ENCODE measurements at regions not wholly inside any gene's neighbourhood (a gene's known extent, or its start where the extent isn't known, plus 50 kb on each side); places are given as distances from the start of the nearest gene placed in this dataset.

DNA sequence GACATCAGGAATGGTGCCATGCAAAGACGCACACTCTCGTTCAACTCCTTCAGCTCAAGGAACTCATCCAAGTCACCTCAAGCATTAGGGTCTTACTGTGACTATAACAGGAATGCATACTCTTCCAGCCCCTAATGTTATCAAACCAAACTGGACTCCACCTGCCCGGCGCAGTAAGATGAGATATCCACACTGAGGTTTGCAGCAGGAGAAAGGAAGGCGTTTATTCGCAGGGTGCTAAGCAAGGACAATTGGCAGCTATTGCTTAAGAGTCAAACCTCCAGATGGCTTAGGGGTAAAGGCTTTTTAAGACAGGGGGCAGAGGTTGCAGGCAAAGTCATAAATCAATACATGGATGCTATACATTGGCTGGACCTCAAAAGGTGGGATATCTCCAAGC is 159.4 kb upstream of the TAB2 start:
- TF ChIP-seq, protein P1, sequence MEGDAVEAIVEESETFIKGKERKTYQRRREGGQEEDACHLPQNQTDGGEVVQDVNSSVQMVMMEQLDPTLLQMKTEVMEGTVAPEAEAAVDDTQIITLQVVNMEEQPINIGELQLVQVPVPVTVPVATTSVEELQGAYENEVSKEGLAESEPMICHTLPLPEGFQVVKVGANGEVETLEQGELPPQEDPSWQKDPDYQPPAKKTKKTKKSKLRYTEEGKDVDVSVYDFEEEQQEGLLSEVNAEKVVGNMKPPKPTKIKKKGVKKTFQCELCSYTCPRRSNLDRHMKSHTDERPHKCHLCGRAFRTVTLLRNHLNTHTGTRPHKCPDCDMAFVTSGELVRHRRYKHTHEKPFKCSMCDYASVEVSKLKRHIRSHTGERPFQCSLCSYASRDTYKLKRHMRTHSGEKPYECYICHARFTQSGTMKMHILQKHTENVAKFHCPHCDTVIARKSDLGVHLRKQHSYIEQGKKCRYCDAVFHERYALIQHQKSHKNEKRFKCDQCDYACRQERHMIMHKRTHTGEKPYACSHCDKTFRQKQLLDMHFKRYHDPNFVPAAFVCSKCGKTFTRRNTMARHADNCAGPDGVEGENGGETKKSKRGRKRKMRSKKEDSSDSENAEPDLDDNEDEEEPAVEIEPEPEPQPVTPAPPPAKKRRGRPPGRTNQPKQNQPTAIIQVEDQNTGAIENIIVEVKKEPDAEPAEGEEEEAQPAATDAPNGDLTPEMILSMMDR (conservative IDR thresholded peaks at IDR 0.05; ENCODE audit: low read length) = no peak
- no peak for TF ChIP-seq EZH2phosphoT487 (IDR thresholded peaks at IDR 0.05; ENCODE audit: borderline replicate concordance)
